HS-5 (cell line): ENCODE measurements at regions not wholly inside any gene's neighbourhood (a gene's known extent, or its start where the extent isn't known, plus 50 kb on each side); places are given as distances from the start of the nearest gene placed in this dataset.
"Not testable (repeated sequence)": the region's sequence is repeated elsewhere in the genome, so short reads cannot be mapped to it uniquely, and the experiment has no call there.

Experiments
- DNase-seq: peaks from one replicate; pipeline ENCODE4 v3.0.0-alpha.2; 2012; ENCODE audit warnings: low read depth

GRCh38 chr7:32223071-32223650 is 153.0 kb upstream of the PDE1C start:
- no peak for DNase-seq

- no peak for DNase-seq
Observed at GRCh38 chr7:32222251-32222900, 152.2 kb upstream of the PDE1C start.

GRCh38 chr7:32221736-32222135 is 151.5 kb upstream of the PDE1C start:
- no peak for DNase-seq

- DNase-seq: no peak
Observed at GRCh38 chr7:32221056-32221455, 150.8 kb upstream of the PDE1C start.

GRCh38 chr7:32219831-32220230 is 149.6 kb upstream of the PDE1C start:
- not testable (repeated sequence) for DNase-seq

- DNase-seq: no peak
Observed at GRCh38 chr7:32219416-32219815, 149.2 kb upstream of the PDE1C start.

- no peak for DNase-seq
Observed at GRCh38 chr7:32218741-32219288, 148.6 kb upstream of the PDE1C start.

- DNase-seq: no peak
Observed at GRCh38 chr7:32218154-32218467, 147.9 kb upstream of the PDE1C start.

- DNase-seq: no peak
Observed at GRCh38 chr7:32217341-32218153, 147.3 kb upstream of the PDE1C start.

- no peak for DNase-seq
Observed at GRCh38 chr7:32216759-32217158, 146.6 kb upstream of the PDE1C start.

GRCh38 chr7:32215697-32216096 is 145.5 kb upstream of the PDE1C start:
- DNase-seq: no peak

GRCh38 chr7:32214913-32215312 is 144.7 kb upstream of the PDE1C start:
- DNase-seq: no peak

- no peak for DNase-seq
Observed at GRCh38 chr7:32212321-32212720, 142.1 kb upstream of the PDE1C start.

- no peak for DNase-seq
Observed at GRCh38 chr7:32206987-32207386, 136.8 kb upstream of the PDE1C start.

- DNase-seq: no peak
Observed at GRCh38 chr7:32206488-32206887, 136.3 kb upstream of the PDE1C start.

GRCh38 chr7:32205298-32205824 is 135.2 kb upstream of the PDE1C start:
- not testable (repeated sequence) for DNase-seq

- peak; percentile 68 for DNase-seq
Observed at GRCh38 chr7:32204361-32205018, 134.3 kb upstream of the PDE1C start.

GRCh38 chr7:32200646-32201045 is 130.4 kb upstream of the PDE1C start:
- DNase-seq: no peak

GRCh38 chr7:32194537-32194936 is 124.3 kb upstream of the PDE1C start:
- no peak for DNase-seq

GRCh38 chr7:32191305-32191704 is 121.1 kb upstream of the PDE1C start:
- no peak for DNase-seq

- DNase-seq: no peak
Observed at GRCh38 chr7:32179567-32179966, 109.4 kb upstream of the PDE1C start.

- DNase-seq: no peak
Observed at GRCh38 chr7:32178677-32179366, 108.6 kb upstream of the PDE1C start.
